ENCODE measurements at regions not wholly inside any gene's neighbourhood (a gene's known extent, or its start where the extent isn't known, plus 50 kb on each side); places are given as distances from the start of the nearest gene placed in this dataset.

GRCh38 chr1:102758418-102758817, 349.9 kb downstream of the COL11A1 start:
- TF ChIP-seq CEBPB (IDR thresholded peaks at IDR 0.05) (no peak), MAX (IDR thresholded peaks at IDR 0.05) (no peak), EGR1 (IDR thresholded peaks at IDR 0.05) (no peak), TAF1 (IDR thresholded peaks at IDR 0.05; ENCODE audit: low read depth) (no peak), EP300 (IDR thresholded peaks at IDR 0.05; ENCODE audit: borderline replicate concordance) (no peak), TEAD4 (IDR thresholded peaks at IDR 0.05) (no peak), CREB1 (IDR thresholded peaks at IDR 0.05; ENCODE audit: low read depth) (no peak), FOXM1 (IDR thresholded peaks at IDR 0.05; ENCODE audit: borderline replicate concordance, low read depth) (no peak), TCF12 (IDR thresholded peaks at IDR 0.05; ENCODE audit: low read depth) (no peak), ZBTB7A (IDR thresholded peaks at IDR 0.05; ENCODE audit: low read depth) (no peak)

DNA sequence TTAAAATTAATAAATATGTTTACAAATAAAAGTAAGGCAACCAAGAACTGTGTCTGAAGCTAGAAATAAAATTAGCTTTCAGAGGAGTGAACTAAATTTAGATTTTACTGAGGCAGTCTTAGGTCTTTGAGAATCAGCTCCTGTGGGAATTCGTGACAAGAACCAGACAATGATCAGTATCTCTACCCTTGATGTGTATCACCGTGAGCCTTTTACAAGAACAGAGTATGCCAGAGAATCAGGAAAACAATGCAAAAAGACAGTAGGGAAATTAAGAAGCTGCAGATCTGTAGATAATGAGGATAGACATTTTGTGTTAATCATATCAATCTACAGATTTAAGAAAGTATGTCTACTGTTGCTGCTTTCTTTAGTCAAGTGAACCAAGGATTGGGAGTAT, 351.0 kb downstream of the COL11A1 start:
- no peak for TF ChIP-seq CEBPB (IDR thresholded peaks at IDR 0.05)
- TF ChIP-seq TCF12 (IDR thresholded peaks at IDR 0.05; ENCODE audit: low read depth) = no peak
- TF ChIP-seq TAF1 (IDR thresholded peaks at IDR 0.05; ENCODE audit: low read depth) = no peak
- no peak for TF ChIP-seq REST (IDR thresholded peaks at IDR 0.05; ENCODE audit: low read depth)
- TF ChIP-seq ZBTB7A (IDR thresholded peaks at IDR 0.05; ENCODE audit: low read depth) = no peak
- no peak for TF ChIP-seq YY1 (IDR thresholded peaks at IDR 0.05; ENCODE audit: low read depth)
- no peak for TF ChIP-seq CREB1 (IDR thresholded peaks at IDR 0.05; ENCODE audit: low read depth)
- TF ChIP-seq EP300 (IDR thresholded peaks at IDR 0.05; ENCODE audit: borderline replicate concordance) = no peak
- no peak for TF ChIP-seq RAD21 (IDR thresholded peaks at IDR 0.05; ENCODE audit: low read depth)
- TF ChIP-seq USF1 (IDR thresholded peaks at IDR 0.05) = no peak
- no peak for TF ChIP-seq EGR1 (IDR thresholded peaks at IDR 0.05)
- TF ChIP-seq FOXM1 (IDR thresholded peaks at IDR 0.05; ENCODE audit: borderline replicate concordance, low read depth) = no peak
- TF ChIP-seq MAX (IDR thresholded peaks at IDR 0.05) = no peak
- TF ChIP-seq TEAD4 (IDR thresholded peaks at IDR 0.05) = no peak
- no peak for TF ChIP-seq NFIC (IDR thresholded peaks at IDR 0.05)

DNA sequence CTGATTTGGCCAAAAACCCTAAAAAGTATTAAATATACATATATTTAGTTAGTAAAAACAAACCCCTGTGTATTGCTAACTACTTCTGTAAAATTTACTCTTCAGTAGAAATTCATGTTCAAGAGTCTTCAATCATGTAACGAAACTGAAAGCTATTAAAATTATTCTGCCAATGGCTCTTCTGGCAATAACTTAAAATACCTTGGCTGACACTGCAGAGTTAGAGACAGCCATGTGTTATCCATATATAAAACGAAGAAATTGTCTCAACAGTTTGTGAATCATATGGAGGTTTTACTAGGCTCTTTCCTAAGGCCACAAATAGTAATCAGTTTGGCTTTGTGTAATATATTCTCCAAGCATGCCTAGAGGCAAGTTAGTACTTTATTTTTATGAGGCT, 357.2 kb downstream of the COL11A1 start:
- TF ChIP-seq MAX (IDR thresholded peaks at IDR 0.05) = no peak
- TF ChIP-seq CREB1 (IDR thresholded peaks at IDR 0.05; ENCODE audit: low read depth) = no peak
- TF ChIP-seq USF1 (IDR thresholded peaks at IDR 0.05) = no peak
- no peak for TF ChIP-seq EP300 (IDR thresholded peaks at IDR 0.05; ENCODE audit: borderline replicate concordance)
- no peak for TF ChIP-seq REST (IDR thresholded peaks at IDR 0.05; ENCODE audit: low read depth)
- no peak for TF ChIP-seq TEAD4 (IDR thresholded peaks at IDR 0.05)
- no peak for TF ChIP-seq ZBTB7A (IDR thresholded peaks at IDR 0.05; ENCODE audit: low read depth)
- no peak for TF ChIP-seq NFIC (IDR thresholded peaks at IDR 0.05)
- no peak for TF ChIP-seq TCF12 (IDR thresholded peaks at IDR 0.05; ENCODE audit: low read depth)
- TF ChIP-seq YY1 (IDR thresholded peaks at IDR 0.05; ENCODE audit: low read depth) = no peak
- no peak for TF ChIP-seq RAD21 (IDR thresholded peaks at IDR 0.05; ENCODE audit: low read depth)
- TF ChIP-seq CEBPB (IDR thresholded peaks at IDR 0.05) = no peak
- no peak for TF ChIP-seq EGR1 (IDR thresholded peaks at IDR 0.05)
- no peak for TF ChIP-seq TAF1 (IDR thresholded peaks at IDR 0.05; ENCODE audit: low read depth)

DNA sequence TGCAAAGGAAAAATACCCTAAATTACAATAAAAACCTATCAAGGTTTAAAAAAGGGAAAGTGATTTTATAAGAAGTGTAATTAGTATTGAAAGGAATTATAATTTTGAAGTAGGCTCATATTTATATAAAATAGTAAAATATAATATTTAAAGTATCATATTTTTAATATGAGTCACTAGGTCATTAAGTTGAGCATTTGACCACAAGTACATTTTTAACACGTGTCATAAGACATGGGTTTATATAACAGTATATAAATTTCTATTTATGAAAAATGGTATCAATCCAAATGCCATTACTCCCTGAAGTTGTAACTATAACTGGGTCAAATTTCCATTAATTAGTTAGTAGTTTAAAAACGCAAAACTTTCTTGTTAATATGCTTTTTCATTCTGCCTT, 365.9 kb downstream of the COL11A1 start:
- TF ChIP-seq TEAD4 (IDR thresholded peaks at IDR 0.05) = no peak
- TF ChIP-seq REST (IDR thresholded peaks at IDR 0.05; ENCODE audit: low read depth) = no peak
- TF ChIP-seq FOXM1 (IDR thresholded peaks at IDR 0.05; ENCODE audit: borderline replicate concordance, low read depth) = no peak
- no peak for TF ChIP-seq CEBPB (IDR thresholded peaks at IDR 0.05)
- no peak for TF ChIP-seq EP300 (IDR thresholded peaks at IDR 0.05; ENCODE audit: borderline replicate concordance)
- TF ChIP-seq MAX (IDR thresholded peaks at IDR 0.05) = no peak
- TF ChIP-seq CREB1 (IDR thresholded peaks at IDR 0.05; ENCODE audit: low read depth) = no peak
- TF ChIP-seq NFIC (IDR thresholded peaks at IDR 0.05) = no peak
- TF ChIP-seq ZBTB7A (IDR thresholded peaks at IDR 0.05; ENCODE audit: low read depth) = no peak
- no peak for TF ChIP-seq EGR1 (IDR thresholded peaks at IDR 0.05)
- no peak for TF ChIP-seq TCF12 (IDR thresholded peaks at IDR 0.05; ENCODE audit: low read depth)
- no peak for TF ChIP-seq USF1 (IDR thresholded peaks at IDR 0.05)
- TF ChIP-seq RAD21 (IDR thresholded peaks at IDR 0.05; ENCODE audit: low read depth) = no peak
- no peak for TF ChIP-seq TAF1 (IDR thresholded peaks at IDR 0.05; ENCODE audit: low read depth)
- no peak for TF ChIP-seq YY1 (IDR thresholded peaks at IDR 0.05; ENCODE audit: low read depth)
